DMS 273 (cell line): ENCODE measurements at regions not wholly inside any gene's neighbourhood (a gene's known extent, or its start where the extent isn't known, plus 50 kb on each side); places are given as distances from the start of the nearest gene placed in this dataset.
"Not testable (repeated sequence)": the region's sequence is repeated elsewhere in the genome, so short reads cannot be mapped to it uniquely, and the experiment has no call there.

ENCODE experiments used
- DNase-seq: peaks from one replicate; lab custom pipeline; 2025; ENCODE audit not compliant: unreplicated experiment; lab: John Stamatoyannopoulos, UW

DNA sequence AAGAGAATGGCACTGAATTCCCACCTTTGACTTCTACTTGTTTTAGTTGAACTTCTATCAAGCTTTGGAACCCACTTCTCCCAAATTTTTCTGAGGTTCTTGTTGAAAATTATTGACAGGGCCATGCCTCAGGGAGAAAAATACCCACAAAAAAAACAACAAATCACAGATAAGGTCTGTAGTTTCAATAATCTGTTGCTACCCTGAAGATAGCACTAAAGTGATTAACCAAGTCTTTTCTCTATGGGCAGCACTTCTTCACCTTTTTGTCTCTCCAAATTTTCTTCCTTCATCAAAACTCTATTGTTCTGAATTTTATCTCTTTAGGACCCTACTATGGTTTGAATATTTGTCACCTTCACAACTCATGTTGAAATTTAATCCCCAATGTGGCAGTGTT is 154.3 kb upstream of the FGF10 start:
- DNase-seq: no peak

DNA sequence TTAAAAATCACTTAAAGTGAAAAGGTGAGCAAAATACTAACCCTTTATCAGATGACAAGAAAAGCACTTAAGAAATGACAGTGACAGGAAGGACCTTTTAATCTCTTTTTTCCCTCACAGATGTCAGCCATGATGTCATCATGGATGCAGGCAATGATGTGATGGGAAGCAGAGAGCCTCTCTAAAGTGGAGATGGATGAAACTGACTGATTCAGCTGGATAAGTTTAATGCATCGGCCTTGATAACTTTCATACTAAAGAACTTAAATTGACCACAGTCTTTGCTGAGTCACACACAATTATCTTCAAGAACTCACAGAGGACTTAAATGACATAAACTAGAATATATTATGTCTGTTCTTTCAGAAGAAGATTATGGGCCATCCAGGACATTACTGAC is 153.2 kb upstream of the FGF10 start:
- no peak for DNase-seq

DNA sequence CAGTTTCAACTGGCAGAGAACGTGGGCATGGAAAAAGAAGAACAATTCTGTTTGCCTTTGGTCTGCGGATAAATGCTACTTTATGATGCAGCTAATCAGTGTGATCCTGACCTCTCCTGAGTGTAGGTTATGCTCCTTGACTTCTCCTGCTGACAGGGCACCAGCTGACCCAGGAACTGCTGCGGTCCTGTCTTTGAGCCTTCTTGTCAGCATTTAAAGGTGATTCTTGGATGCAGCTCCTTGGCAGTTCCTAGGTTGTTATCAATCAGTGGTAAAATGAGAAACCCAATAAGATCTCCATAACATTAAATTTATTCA is 150.3 kb upstream of the FGF10 start:
- DNase-seq: no peak

DNA sequence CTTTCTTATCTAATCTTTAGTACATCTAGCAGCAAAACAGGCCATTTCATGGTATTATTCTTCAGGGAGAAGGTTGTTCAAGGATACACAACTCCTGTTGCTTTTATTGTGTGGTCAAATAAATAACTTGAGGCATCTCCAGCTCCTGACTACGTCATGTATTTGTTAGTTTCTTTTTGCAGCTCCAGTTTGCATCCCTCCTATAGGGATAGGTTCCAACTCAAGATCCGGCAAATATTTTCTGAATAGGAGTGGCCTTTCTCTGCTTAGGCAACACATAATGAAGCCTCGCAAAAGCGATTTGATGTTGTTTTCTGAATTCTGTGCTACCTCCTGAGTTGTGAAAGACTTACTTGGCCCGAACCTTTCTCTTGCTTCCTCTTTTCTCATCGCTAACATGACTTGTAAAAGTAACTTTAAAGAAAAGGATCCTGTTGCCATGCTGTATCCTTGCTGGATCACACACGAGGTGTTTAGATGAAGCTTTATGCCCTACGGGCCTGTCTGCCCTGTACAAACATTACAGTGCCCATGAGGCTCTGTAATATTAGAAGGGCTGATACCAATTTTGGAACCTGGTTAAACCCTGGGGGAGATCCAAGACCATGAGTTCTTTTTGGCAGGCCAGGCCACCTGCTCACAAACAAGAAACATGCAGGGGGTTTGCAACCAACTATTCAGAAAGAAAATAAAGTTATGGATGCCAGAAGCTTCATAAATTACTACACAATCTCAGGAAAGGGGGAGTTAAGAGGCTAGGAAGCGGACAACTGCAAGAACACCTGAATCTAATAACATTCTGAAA is 149.8 kb upstream of the FGF10 start:
- DNase-seq: no peak

DNA sequence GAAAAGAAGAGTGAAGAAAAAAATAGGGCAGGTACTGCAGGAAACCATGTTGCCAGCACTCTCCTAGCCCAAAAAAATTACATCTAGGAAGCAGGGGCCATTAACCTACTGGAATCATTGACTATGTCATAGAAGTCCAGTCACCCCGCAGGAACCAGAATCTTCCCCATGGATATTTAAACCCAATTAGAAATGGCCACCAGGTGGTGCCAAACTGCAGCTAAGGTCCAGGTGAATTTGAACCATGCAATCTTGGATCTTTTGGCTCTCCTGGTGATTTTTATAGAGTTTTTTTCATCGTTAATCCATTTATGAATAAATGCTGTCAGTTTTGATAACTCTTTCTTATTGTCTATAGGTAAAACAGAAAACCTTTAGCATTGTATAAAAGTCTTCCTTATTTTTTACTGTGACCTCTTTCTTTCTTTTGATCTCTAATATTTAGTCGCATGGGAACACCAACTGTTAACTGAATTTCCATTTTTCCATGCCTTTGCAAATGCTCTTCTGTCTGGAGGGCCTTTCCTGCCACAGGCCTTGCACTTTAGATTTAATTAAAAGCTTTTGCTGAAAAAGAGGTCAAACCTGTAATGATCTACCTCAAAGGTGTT is 147.5 kb upstream of the FGF10 start:
- DNase-seq: peak; percentile 69

DNA sequence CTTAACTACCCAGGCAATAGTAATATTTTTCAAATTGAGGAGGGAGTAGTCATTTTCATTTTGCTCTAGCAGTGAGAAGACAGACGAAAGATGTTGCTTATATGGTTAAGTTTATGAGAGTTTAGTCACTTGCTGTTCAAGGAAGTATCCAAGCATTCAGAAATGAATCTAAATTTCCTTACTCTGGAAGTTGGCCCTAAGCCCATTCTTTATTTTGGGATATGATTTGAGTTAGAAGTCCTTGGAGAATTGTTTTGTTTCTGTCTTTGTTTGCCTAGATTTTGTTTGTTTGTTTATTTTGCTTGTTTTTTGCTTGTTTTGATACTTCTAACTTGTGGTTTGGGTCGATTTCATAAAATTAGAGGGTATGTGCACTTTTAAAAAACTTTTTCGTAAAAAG is 146.4 kb upstream of the FGF10 start:
- DNase-seq: no peak

DNA sequence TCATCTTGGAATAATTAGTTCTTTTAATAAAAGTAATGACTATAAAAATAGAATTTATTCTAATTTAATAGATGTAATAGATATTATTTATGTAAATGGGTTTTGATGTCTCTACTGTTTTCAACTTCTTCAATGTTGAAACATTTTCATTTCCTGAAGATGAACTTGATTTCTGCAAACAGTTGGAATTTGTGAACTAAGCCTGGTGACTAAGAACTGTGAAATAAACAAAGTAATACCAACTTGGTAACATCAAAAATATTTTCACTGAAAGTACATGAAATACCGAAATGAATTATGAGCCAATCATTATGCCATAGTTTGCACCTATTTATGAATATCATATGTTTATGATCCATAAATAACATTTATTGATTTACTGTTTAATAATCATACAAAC is 143.8 kb upstream of the FGF10 start:
- DNase-seq: no peak

DNA sequence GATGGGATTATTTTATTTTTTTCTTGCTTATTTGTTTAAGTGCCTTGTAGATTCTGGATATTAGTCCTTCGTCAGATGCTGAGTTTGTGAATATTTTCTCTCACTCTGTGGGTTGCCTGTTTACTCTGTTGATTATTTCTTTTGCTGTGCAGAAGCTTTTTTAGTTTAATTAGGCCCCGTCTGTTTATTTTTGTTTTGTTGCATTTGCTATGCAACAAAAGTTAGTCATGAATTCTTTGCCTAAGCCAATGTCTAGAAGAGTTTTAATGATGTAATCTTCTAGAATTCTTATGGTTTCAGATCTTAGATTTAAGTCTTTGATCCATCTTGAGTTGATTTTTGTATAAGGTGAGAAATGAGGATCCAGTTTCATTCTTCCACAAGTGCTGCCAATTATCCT is 142.5 kb upstream of the FGF10 start:
- DNase-seq: not testable (repeated sequence)

DNA sequence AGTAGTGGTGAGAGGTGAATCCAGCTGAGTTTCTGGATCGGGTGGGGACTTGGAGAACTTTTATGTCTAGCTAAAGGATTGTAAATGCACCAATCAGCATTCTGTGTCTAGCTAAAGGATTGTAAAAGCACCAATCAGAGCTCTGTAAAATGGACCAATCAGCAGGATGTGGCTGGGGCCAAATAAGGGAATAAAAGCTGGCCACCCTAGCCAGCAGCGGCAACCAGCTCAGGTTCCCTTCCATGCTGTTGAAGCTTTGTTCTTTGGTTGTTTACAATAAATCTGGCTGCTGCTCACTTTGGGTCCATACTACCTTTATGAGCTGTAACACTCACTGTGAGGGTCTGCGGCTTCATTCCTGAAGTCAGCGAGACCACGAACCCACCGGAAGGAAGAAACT is 141.6 kb upstream of the FGF10 start:
- DNase-seq: not testable (repeated sequence)

DNA sequence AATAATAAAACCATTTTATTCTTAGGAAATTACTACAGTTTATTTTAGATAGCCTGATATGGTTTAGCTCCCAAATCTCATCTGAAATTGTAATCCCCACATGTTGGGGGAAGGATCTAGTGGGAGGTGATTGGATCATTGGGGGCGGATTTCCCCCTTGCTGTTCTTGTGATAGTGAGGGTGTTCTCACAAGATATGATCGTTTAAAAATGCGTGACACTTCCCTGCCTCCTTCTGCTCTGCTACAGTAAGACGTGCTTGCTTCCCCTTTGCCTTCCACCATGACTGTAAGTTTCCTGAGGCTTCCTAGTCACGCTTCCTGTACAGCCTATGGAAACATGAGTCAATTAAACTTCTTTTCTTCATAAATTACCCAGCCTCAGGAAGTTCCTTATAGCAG is 122.4 kb upstream of the FGF10 start:
- DNase-seq: no peak

DNA sequence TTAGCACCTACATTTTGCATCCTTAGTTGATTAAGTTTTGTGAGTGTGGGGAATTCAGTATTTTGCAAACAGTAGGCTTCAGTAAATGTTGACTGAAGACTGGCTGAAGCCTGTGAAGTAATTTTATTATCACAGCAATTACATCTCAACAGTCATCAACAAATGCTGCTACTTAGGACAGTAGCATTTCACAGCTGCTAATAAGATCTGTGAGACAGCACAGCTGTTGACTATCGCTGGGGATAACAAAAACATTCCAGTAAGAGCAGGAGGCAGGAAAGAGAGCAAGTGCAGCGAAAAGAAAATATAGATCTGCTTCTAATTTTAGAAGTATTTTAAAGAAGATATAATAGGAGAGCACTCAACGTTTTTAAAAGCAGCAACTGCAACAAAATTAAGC is 117.3 kb upstream of the FGF10 start:
- DNase-seq: no peak

DNA sequence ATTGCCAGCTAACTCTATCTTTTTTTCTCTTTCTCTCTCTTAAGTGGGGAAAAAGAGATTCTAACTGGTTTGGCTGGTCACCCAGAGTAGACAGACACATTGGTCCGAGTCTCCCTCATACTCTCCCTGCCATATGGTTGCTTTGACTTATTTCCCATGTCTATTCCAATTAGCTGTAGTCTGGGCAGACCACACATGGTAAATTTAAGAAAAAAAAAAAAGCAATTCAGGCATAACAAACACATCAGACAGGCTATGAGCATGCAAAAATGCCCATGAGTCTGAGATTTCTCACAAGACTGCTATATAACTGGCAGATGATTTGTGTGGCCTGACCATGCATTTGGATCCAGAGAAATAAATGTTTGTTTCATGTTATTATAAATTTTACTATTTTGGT is 110.2 kb upstream of the FGF10 start:
- DNase-seq: no peak

DNA sequence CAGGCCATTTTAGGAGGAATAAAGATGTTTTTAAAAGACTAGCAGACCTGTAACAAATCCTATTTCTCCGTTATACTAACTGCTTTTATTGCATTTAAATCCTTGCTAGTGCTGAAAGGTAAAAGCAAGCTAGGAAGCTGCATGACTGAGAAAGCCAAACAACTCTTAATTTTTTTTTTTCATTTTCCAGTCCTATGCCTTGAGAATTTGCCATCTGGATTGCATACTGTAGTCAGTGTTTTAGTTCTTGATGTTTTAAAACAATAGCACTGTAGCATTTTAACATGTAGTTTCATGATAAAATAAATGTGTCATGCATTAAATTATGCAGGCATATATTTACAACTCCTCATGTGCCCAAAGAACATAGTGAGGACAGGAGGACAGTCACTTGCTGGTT is 108.4 kb upstream of the FGF10 start:
- DNase-seq: no peak

DNA sequence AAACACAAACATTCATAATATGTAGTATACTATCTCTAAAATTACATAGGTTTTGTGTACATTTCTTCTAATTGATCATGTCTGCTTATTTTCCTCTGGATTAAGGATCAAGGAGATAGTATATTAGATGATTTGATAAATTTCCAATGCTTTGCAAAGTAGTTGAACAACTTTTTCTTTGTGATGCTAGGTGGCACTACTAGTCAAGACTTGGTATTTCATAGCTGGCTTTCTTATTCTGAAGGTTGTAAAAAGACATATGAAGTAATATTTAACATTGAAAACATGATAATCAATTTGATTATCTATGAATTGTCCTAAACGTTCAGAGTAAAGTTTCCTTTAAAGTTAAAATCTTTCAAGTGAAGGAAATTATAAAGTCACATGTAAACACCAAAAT is 106.1 kb upstream of the FGF10 start:
- DNase-seq: no peak

DNA sequence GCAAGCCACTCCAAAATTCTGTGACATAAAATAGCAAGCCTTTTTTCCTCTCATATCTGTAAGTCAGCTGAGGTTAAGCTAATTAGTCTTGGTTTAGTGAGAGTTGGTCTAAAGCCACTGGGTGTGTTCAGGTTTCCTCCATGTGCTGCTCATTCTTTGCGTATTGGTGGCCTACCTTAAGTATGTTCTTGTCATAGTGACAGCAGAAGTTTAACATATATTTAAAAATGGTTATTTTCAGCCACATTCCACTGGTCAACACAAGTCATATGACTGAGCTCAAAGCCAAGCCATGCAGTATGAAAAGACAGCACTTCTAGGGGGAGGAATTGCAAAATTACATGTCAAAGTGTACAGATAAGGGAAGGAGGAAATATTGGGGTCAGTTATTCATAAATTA is 100.5 kb upstream of the FGF10 start:
- DNase-seq: no peak

DNA sequence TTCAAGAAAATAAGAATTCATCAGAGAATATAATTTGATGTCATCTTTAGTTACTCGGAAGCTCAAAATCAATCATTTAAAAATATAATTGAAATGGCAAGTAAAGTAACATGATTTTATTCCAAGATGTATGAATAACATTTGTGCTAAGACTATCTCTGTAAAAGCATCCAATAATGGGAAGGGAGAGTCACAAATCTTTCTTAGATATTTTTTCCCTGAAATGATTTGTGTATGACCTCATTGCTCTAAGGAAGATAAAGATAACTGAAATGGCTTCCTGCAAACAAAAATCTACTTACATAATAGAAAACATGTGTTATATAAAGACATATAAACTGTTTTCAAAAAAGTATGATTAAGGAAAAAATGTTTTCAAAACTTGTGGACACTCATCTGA is 97.4 kb upstream of the FGF10 start:
- DNase-seq: no peak

DNA sequence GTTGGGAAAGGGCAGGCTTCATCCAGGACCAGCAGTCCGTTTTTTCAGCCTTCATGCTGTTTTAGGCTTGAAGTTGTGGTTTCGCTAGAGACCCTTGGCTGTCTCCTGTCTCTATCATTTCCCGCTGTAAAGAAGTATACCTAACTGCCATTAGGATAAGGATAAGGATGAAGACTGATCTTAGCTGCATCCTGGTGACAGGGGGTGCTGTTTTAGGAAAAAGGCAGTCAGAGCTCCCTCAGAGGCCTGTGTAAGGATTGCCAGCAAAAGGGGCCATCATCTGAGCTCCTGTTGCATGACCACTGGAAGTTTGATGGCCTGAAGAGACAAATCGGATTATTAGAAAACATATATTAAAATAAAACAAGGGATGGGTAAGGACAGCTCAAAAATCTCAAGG is 64.8 kb upstream of the FGF10 start:
- no peak for DNase-seq

DNA sequence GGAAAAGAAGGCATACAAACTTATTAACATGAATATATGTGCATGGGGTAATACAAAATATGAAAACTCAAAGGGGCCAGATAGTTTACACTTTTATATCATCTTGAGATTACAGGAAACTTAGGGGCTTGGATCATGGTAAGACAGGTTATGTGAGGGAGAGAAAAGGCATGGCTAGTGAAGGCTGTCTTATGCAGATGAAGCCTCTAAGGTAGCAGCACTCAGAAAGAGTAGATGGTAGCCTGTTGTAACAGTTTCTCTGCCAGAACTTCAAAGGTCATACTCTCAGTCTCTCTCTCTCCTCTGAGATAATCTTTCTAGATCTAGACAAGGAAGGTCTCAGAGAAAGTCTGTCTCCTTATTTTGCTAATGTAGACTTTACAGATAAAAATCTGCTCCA is 57.2 kb upstream of the FGF10 start:
- DNase-seq: no peak

DNA sequence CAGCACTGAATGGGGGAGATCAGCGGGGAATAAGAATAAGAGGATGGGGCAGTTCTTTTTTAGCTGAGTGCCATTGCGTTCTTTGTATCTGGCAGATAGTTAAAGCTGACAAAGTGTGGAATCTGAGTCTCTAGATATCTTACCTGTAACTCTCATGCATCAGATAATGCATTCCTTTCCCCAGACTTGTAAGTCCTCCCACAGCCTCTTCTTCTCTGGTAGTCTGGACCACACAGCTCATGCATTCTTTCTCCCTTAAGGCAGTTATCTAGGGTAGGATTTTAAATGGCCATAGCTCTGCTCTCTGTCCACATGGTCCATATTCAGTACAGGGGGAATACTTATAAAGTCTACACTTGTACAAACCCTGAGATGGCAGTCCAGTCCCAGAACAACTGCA is 54.0 kb upstream of the FGF10 start:
- no peak for DNase-seq

DNA sequence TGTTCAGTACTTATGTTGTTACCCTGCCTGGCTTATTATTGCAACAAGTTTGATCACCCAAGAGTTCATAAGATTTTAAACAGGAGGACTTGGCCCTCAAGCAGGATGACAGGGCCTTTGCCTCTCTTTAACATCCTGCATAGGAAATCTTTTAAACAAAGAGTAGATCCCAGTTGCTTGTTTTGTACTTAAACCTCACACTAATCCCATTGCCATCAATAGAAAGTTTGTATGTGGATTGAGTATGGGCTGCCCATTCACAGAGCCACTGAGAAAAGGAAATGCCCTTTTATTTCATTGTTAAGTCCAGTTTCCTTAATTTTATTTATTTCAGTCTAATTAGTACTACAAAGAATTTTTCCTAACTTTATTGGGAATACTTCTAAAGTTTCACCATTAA is 52.2 kb upstream of the FGF10 start:
- DNase-seq: no peak

DNA sequence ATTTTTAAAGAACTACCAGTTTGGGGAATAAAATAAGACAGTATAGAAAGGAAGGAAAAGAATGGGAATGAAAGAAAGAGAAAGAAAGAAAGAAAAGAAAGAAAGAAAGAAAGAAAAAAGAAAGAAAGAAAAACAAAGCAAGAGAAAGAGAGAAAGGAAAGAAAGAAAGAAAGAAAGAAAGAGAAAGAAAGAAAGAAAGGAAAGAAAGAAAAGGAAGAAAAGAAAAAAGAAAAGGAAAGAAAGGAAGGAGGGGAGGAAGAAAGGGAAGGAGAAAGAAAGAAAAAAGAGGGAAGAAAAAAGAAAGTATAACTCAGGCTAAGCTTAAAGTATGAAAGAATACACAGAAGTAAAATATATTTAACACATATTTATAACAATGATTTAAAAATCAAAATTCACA is 51.0 kb upstream of the FGF10 start:
- no peak for DNase-seq
